SK-N-SH (cell line): ENCODE measurements at regions not wholly inside any gene's neighbourhood (a gene's known extent, or its start where the extent isn't known, plus 50 kb on each side); places are given as distances from the start of the nearest gene placed in this dataset.

ENCODE experiments used
- CTCF ChIA-PET: fragments of 300-600, 350-600 bp; formaldehyde crosslinking; extraction: SDS; loops from one replicate; lab custom pipeline; 2021; lab: Yijun Ruan, JAX
- POLR2A ChIA-PET: fragments of 350-600 bp; sonication (Branson Sonifier 250); formaldehyde crosslinking; extraction: SDS; loops from one replicate; lab custom pipeline; 2020; ENCODE audit warnings: antibody characterized with exemption, inconsistent platforms; lab: Yijun Ruan, JAX
- DNase-seq: peaks from one replicate; pipeline ENCODE4 v3.0.0; 2012
- H2AFZ ChIP-seq: fragments of 200-600 bp; sonication (generic); 2 replicates; pipeline ENCODE4 v1.8.1; 2016; ENCODE audit warnings: antibody characterized with exemption, mild to moderate bottlenecking, low read depth
- H3F3A ChIP-seq: fragments of 200-600 bp; sonication (generic); replicated peaks from 2 replicates; pipeline ENCODE3; 2016; ENCODE audit warnings: antibody characterized with exemption, mild to moderate bottlenecking; ENCODE audit not compliant: insufficient read depth
- H3K27ac ChIP-seq, 2 experiments: fragments of 200-500 bp in 1 of 2; fragments of 200-600 bp in 1 of 2; sonication (Bioruptor generic) in 1 of 2; sonication (generic), shearing (Covaris generic) in 1 of 2; 2 replicates each; pipeline versions ENCODE4 v1.5.1 to v1.6.1; 2014 to 2016; ENCODE audit warnings: low read depth in 2 of 2, inconsistent platforms in 1 of 2, low read length in 1 of 2, mild to moderate bottlenecking in 1 of 2, mixed read lengths in 1 of 2
- H3K27me3 ChIP-seq: fragments of 200-600 bp; sonication (generic), shearing (Covaris generic); 2 replicates; pipeline ENCODE4 v1.6.1; 2016; ENCODE audit warnings: mixed run types; ENCODE audit not compliant: insufficient read depth
- H3K36me3 ChIP-seq, 2 experiments: fragments of 200-500 bp in 1 of 2; fragments of 200-600 bp in 1 of 2; sonication (Bioruptor generic) in 1 of 2; sonication (generic) in 1 of 2; replicated peaks in 1 of 2; 2 replicates each; pipeline versions ENCODE3 to v1.5.1; 2014 to 2016; ENCODE audit warnings: low read length in 1 of 2, mild to moderate bottlenecking in 1 of 2; ENCODE audit not compliant: insufficient read depth in 2 of 2, control insufficient read depth in 1 of 2
- H3K4me1 ChIP-seq, 2 experiments: fragments of 200-500 bp in 1 of 2; fragments of 200-600 bp in 1 of 2; sonication (Bioruptor generic) in 1 of 2; sonication (generic), shearing (Covaris generic) in 1 of 2; 2 replicates each; pipeline versions ENCODE4 v1.5.1 to v1.6.1; 2014 to 2016; ENCODE audit warnings: low read depth in 1 of 2, low read length in 1 of 2, mixed run types in 1 of 2; ENCODE audit not compliant: insufficient read depth in 2 of 2, control insufficient read depth in 1 of 2
- H3K4me2 ChIP-seq: fragments of 200-600 bp; sonication (generic), shearing (Covaris generic); 2 replicates; pipeline ENCODE4 v1.6.1; 2017; ENCODE audit warnings: mixed run types
- H3K4me3 ChIP-seq, 2 experiments: fragments of 200-500 bp in 1 of 2; fragments of 200-600 bp in 1 of 2; sonication (Bioruptor generic) in 1 of 2; sonication (generic), shearing (Covaris generic) in 1 of 2; 2 replicates each; pipeline versions ENCODE4 v1.5.1 to v1.8.1; 2014 to 2016; ENCODE audit warnings: low read depth in 2 of 2, inconsistent platforms in 1 of 2, low read length in 1 of 2, mild to moderate bottlenecking in 1 of 2, mixed read lengths in 1 of 2, moderate library complexity in 1 of 2
- H3K79me2 ChIP-seq: fragments of 200-600 bp; sonication (generic); 2 replicates; pipeline ENCODE4 v1.8.1; 2017; ENCODE audit warnings: mild to moderate bottlenecking; ENCODE audit not compliant: insufficient read depth
- H3K9ac ChIP-seq: fragments of 200-600 bp; sonication (generic); 2 replicates; pipeline ENCODE4 v1.6.1; 2017; ENCODE audit warnings: mixed run types
- H3K9me2 ChIP-seq: fragments of 200-600 bp; sonication (generic); 2 replicates; pipeline ENCODE4 v1.6.1; 2017; ENCODE audit warnings: mixed run types
- H3K9me3 ChIP-seq: fragments of 200-600 bp; sonication (generic); 2 replicates; pipeline ENCODE4 v1.6.1; 2017; ENCODE audit warnings: mixed run types, mild to moderate bottlenecking, moderate library complexity
- H4K20me1 ChIP-seq: fragments of 200-600 bp; sonication (generic); 2 replicates; pipeline ENCODE4 v1.6.1; 2017; ENCODE audit warnings: mild to moderate bottlenecking, mixed run types; ENCODE audit not compliant: insufficient read depth
- CHD2 ChIP-seq: fragments of 150-350 bp; IDR thresholded peaks from 2 replicates; pipeline ENCODE4 v1.6.1; 2018; ENCODE audit warnings: low read length; ENCODE audit not compliant: partially characterized antibody
- ELF1 ChIP-seq: IDR thresholded peaks from 2 replicates; pipeline ENCODE4 v1.4.0; 2012
- FOSL2 ChIP-seq: IDR thresholded peaks from 2 replicates; pipeline ENCODE4 v1.4.0; 2012; ENCODE audit warnings: low read depth, mild to moderate bottlenecking, moderate library complexity, borderline replicate concordance
- FOXM1 ChIP-seq: IDR thresholded peaks from 2 replicates; pipeline ENCODE4 v1.4.0; 2012; ENCODE audit warnings: low read depth, mild to moderate bottlenecking
- GATA2 ChIP-seq: sonication (generic); formaldehyde crosslinking; IDR thresholded peaks from 2 replicates; pipeline ENCODE4 v1.5.0; 2020; ENCODE audit warnings: mild to moderate bottlenecking, missing genetic modification reagents
- JUND ChIP-seq: IDR thresholded peaks from 2 replicates; pipeline ENCODE4 v1.4.0; 2012
- MEF2A ChIP-seq: IDR thresholded peaks from 2 replicates; pipeline ENCODE4 v1.4.0; 2012; ENCODE audit warnings: low read depth, borderline replicate concordance
- NFIC ChIP-seq: IDR thresholded peaks from 2 replicates; pipeline ENCODE4 v1.4.0; 2012; ENCODE audit warnings: borderline replicate concordance
- NRF1 ChIP-seq: IDR thresholded peaks from 2 replicates; pipeline ENCODE4 v1.6.1; 2012; ENCODE audit warnings: low read depth, mild to moderate bottlenecking, low read length
- RCOR1 ChIP-seq: fragments of 150-350 bp; IDR thresholded peaks from 2 replicates; pipeline ENCODE4 v1.6.1; 2017; ENCODE audit warnings: antibody characterized with exemption, low read length
- RFX5 ChIP-seq: IDR thresholded peaks from 2 replicates; pipeline ENCODE4 v1.6.1; 2012; ENCODE audit warnings: mild to moderate bottlenecking, improper control_type of control experiment, low read length
- RXRA ChIP-seq: IDR thresholded peaks from 2 replicates; pipeline ENCODE4 v1.4.0; 2012; ENCODE audit warnings: low read depth, mild to moderate bottlenecking, borderline replicate concordance
- SIN3A ChIP-seq: IDR thresholded peaks from 2 replicates; pipeline ENCODE4 v1.6.1; 2012; ENCODE audit warnings: low read depth, mild to moderate bottlenecking, low read length, moderate library complexity, borderline replicate concordance
- TAF1 ChIP-seq: IDR thresholded peaks from 2 replicates; pipeline ENCODE4 v1.6.1; 2012; ENCODE audit warnings: low read depth, mild to moderate bottlenecking, low read length, moderate library complexity, borderline replicate concordance
- TCF12 ChIP-seq: IDR thresholded peaks from 2 replicates; pipeline ENCODE4 v1.4.0; 2012
- TEAD4 ChIP-seq: IDR thresholded peaks from 2 replicates; pipeline ENCODE4 v1.4.0; 2012; ENCODE audit warnings: mild to moderate bottlenecking, borderline replicate concordance; ENCODE audit not compliant: insufficient read depth
- WGBS: methylation state at CpG from one replicate; pipeline ENCODE4 v1.1.6; 2017; ENCODE audit warnings: low lambda C conversion rate; 5-methylcytosine and 5-hydroxymethylcytosine counted together
- TF ChIP-seq, protein P1 (sequence below): IDR thresholded peaks from 2 replicates; pipeline ENCODE4; 2012
- TF ChIP-seq, protein P2 (sequence below): IDR thresholded peaks from 2 replicates; pipeline ENCODE4 v1.4.0; 2012; ENCODE audit warnings: low read depth, borderline replicate concordance
- TF ChIP-seq, protein P3 (sequence below): IDR thresholded peaks from 2 replicates; pipeline ENCODE4 v1.6.1; 2012; ENCODE audit warnings: mild to moderate bottlenecking, low read depth, low read length, moderate library complexity

DNA sequence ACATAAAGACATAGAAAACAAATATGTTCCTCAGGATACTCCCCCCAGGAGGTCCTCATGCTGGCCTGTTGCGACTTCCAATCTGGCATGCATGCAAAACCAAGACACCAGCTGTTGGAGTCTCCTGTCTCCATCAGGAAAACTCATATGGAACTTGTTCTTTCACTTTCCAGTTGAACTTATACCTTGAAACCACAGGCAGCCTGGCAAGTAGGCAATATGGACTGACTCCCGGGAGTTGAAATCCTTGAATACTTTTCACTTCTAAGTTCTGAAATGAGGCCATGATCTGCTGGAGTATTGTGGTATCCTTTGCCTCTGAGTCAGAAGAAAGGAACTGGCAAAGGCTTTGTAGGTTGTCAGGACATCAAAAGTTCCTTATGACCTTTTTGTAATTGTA lies 444.2 kb downstream of the IDS start:
- 0% methylated on average over 2 of the region's 2 CpGs for WGBS
- no peaks in the 10 kb centered on the region for H3K27me3 ChIP-seq
- H3K4me2 ChIP-seq: no peak overlapping the region
- H2AFZ ChIP-seq: no peak overlapping the region
- POLR2A ChIA-PET: no interaction called here
- no peaks in the 10 kb centered on the region for H3K9me3 ChIP-seq
- no peaks in the 10 kb centered on the region for H3K79me2 ChIP-seq
- H3F3A ChIP-seq: no peaks in the 10 kb centered on the region
- no peaks in the 10 kb centered on the region for H4K20me1 ChIP-seq
- no peak overlapping the region for H3K4me3 ChIP-seq
- no peak for DNase-seq
- TF ChIP-seq ELF1: no peak
- TF ChIP-seq TEAD4: no peak
- TF ChIP-seq RCOR1: no peak
- TF ChIP-seq GATA2: no peak
- no peak for TF ChIP-seq JUND
- TF ChIP-seq, protein P1, sequence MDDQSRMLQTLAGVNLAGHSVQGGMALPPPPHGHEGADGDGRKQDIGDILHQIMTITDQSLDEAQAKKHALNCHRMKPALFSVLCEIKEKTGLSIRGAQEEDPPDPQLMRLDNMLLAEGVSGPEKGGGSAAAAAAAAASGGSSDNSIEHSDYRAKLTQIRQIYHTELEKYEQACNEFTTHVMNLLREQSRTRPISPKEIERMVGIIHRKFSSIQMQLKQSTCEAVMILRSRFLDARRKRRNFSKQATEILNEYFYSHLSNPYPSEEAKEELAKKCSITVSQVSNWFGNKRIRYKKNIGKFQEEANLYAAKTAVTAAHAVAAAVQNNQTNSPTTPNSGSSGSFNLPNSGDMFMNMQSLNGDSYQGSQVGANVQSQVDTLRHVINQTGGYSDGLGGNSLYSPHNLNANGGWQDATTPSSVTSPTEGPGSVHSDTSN: no peak
- no peak for TF ChIP-seq MEF2A
- TF ChIP-seq NRF1: no peak
- TF ChIP-seq CHD2: no peak
- TF ChIP-seq FOSL2: no peak
- TF ChIP-seq, protein P2, sequence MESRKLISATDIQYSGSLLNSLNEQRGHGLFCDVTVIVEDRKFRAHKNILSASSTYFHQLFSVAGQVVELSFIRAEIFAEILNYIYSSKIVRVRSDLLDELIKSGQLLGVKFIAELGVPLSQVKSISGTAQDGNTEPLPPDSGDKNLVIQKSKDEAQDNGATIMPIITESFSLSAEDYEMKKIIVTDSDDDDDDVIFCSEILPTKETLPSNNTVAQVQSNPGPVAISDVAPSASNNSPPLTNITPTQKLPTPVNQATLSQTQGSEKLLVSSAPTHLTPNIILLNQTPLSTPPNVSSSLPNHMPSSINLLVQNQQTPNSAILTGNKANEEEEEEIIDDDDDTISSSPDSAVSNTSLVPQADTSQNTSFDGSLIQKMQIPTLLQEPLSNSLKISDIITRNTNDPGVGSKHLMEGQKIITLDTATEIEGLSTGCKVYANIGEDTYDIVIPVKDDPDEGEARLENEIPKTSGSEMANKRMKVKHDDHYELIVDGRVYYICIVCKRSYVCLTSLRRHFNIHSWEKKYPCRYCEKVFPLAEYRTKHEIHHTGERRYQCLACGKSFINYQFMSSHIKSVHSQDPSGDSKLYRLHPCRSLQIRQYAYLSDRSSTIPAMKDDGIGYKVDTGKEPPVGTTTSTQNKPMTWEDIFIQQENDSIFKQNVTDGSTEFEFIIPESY: no peak
- no peak for TF ChIP-seq RFX5
- TF ChIP-seq FOXM1: no peak
- TF ChIP-seq TAF1: no peak
- no peak for TF ChIP-seq RXRA
- TF ChIP-seq TCF12: no peak
- TF ChIP-seq SIN3A: no peak
- TF ChIP-seq, protein P3, sequence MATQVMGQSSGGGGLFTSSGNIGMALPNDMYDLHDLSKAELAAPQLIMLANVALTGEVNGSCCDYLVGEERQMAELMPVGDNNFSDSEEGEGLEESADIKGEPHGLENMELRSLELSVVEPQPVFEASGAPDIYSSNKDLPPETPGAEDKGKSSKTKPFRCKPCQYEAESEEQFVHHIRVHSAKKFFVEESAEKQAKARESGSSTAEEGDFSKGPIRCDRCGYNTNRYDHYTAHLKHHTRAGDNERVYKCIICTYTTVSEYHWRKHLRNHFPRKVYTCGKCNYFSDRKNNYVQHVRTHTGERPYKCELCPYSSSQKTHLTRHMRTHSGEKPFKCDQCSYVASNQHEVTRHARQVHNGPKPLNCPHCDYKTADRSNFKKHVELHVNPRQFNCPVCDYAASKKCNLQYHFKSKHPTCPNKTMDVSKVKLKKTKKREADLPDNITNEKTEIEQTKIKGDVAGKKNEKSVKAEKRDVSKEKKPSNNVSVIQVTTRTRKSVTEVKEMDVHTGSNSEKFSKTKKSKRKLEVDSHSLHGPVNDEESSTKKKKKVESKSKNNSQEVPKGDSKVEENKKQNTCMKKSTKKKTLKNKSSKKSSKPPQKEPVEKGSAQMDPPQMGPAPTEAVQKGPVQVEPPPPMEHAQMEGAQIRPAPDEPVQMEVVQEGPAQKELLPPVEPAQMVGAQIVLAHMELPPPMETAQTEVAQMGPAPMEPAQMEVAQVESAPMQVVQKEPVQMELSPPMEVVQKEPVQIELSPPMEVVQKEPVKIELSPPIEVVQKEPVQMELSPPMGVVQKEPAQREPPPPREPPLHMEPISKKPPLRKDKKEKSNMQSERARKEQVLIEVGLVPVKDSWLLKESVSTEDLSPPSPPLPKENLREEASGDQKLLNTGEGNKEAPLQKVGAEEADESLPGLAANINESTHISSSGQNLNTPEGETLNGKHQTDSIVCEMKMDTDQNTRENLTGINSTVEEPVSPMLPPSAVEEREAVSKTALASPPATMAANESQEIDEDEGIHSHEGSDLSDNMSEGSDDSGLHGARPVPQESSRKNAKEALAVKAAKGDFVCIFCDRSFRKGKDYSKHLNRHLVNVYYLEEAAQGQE: no peak
- TF ChIP-seq NFIC: no peak
- no peaks in the 10 kb centered on the region for H3K9me2 ChIP-seq
- CTCF ChIA-PET: no interaction called here
- H3K4me1 ChIP-seq: no peaks in the 10 kb centered on the region
- no peaks in the 10 kb centered on the region for H3K36me3 ChIP-seq
- H3K27ac ChIP-seq: no peak overlapping the region
- H3K9ac ChIP-seq: no peak overlapping the region
